GM13977 (cell line): ENCODE measurements at regions not wholly inside any gene's neighbourhood (a gene's known extent, or its start where the extent isn't known, plus 50 kb on each side); places are given as distances from the start of the nearest gene placed in this dataset.

ENCODE experiments used
- DNase-seq: peaks from one replicate; pipeline ENCODE4 v3.0.0; 2012; ENCODE audit warnings: low spot score
- in situ Hi-C: fragments of 300-500 bp; cut with MboI; formaldehyde crosslinking; loops from one replicate; pipeline ENCODE4 v1.12.0; 2022; ENCODE audit warnings: low sequenced_read_pairs, low pct_unique_long_range_greater_than_20kb, mixed read lengths, inconsistent platforms; ENCODE audit not compliant: unreplicated experiment
- TF ChIP-seq, protein P1 (sequence below): IDR thresholded peaks from 2 replicates; pipeline ENCODE4 v1.5.1; 2012; ENCODE audit warnings: mild to moderate bottlenecking, control low read depth; ENCODE audit not compliant: insufficient read depth; ENCODE audit errors: extremely low read depth, missing control alignments

DNA sequence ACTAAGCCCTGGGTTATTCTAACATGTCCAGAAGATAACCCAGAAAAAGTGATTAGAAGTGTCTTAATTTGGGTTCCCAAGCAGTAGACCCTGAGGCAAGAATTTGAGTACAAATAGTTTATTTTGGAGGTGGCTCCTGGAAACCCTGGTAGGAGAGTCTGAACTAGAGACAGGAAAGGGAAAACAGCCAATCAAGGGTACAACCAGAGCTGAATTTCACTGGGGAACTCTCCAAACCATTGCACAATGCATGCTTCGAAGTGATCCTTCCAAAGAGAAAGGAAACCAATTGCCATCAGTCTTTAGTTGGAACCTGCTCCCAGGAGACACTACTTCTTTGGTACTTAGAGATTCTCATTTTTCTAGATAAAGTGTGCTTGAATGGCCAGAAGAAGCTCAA is 361.5 kb downstream of the MBD2 start:
- TF ChIP-seq, protein P1, sequence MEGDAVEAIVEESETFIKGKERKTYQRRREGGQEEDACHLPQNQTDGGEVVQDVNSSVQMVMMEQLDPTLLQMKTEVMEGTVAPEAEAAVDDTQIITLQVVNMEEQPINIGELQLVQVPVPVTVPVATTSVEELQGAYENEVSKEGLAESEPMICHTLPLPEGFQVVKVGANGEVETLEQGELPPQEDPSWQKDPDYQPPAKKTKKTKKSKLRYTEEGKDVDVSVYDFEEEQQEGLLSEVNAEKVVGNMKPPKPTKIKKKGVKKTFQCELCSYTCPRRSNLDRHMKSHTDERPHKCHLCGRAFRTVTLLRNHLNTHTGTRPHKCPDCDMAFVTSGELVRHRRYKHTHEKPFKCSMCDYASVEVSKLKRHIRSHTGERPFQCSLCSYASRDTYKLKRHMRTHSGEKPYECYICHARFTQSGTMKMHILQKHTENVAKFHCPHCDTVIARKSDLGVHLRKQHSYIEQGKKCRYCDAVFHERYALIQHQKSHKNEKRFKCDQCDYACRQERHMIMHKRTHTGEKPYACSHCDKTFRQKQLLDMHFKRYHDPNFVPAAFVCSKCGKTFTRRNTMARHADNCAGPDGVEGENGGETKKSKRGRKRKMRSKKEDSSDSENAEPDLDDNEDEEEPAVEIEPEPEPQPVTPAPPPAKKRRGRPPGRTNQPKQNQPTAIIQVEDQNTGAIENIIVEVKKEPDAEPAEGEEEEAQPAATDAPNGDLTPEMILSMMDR = no peak
- in situ Hi-C loops = no loop called here
- no peak for DNase-seq

DNA sequence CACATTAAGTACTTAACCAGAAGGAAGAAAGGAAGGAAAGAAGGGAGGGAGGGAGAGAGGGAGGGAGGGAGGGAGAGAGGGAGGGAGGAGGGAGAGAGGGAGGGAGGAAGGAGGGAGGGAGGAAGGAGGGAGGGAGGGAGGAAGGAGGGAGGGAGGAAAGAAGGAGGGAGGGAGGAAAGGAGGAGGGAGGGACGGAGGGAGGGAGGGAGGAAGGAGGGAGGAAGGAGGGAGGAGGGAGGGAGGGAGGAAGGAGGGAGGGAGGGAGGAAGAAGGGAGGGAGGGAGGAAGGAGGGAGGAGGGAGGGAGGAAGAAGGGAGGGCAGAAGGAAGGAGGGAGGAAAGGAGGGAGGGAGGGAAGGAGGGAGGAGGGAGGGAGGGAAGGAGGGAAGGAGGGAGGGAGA is 363.3 kb downstream of the MBD2 start:
- no peak for DNase-seq
- in situ Hi-C loops = no loop called here
- TF ChIP-seq, protein P1 = no peak

DNA sequence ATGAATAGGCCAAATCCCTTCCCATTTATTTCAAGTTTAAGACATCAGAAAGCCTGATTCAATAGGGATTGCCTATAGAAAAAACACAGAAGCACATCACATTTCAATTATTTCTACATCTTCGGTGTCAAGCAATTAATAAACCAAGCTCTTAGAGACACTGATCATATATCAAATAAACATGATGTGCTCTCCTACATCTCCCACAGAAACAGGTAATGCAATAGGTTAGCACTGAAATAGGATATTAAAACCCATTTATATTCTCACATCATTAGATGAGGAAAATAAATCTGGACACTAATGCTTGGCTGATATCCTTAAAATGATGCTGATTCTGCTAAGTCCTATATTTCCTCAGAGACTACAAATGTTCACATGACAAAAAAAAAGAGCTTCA is 364.7 kb downstream of the MBD2 start:
- in situ Hi-C loops = no loop called here
- TF ChIP-seq, protein P1 = no peak
- no peak for DNase-seq

DNA sequence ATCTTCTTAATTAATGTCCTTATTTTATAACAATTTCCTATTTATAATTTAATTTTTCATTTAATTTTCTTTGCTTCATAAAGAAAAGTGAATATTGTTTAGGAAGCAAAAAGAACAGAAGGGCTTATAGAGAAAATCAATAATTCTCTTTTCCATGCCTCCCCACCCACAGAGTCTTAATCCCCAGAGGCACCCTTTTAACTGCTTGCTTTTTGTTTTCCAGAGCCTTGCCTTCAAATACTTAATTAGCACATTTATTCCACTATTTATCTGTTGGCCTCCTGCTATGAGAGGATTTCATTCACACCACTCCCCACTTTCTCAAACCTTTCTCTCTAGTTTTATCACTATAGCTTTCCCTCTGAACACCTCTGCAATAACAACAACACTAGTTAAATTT is 373.6 kb downstream of the MBD2 start:
- TF ChIP-seq, protein P1 = no peak
- in situ Hi-C loops = no loop called here
- no peak for DNase-seq

DNA sequence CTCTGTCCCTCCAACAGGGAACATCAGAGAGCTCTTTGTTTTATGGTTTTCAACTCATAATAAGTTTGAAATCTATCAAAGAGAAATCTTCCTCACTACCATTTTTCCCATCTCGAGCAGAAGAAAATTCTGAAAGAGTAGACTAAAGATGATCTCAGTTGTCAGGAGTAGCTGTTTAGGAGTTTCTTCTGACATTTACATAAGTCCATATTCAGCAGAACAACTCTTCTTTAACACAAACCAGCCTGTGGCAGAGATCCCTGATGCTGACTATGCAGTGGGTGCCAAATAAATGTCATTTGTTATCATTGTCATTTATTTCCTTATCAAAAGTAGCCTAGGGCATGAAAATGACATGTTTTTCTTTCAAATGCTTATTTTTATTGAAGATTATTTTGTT is 380.7 kb downstream of the MBD2 start:
- no peak for DNase-seq
- TF ChIP-seq, protein P1 = no peak
- in situ Hi-C loops = no loop called here

DNA sequence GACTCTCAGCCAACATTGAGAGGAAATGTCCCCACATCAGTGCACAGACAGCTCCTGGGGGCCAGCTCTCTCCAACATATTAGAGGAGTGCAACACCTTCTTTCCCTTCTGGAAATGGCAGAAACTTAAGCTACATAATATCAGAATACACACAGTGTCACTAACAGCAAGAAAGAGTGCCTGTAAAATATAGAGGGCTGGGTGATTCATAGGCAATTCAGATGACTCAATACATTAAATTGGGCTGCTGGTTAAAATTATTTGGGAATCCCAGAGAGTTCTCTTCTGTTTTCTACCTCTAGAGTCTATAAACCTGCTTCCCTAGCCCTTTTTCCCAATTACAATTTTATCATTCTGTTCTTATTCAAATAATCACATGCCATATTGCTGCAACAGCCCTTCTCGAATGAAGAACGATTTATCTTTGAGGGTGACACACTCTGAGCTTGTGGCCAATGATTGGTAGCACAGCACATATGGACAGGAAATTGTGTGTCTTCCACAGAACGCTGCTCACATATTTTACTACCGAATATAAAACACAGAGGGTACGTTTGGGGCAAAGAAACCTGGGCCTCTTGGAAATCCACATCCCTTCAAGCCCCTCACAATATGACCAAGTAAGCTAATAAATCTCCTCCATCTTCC is 381.2 kb downstream of the MBD2 start:
- in situ Hi-C loops = no loop called here
- DNase-seq = no peak
- TF ChIP-seq, protein P1 = no peak
